ENCODE measurements at regions not wholly inside any gene's neighbourhood (a gene's known extent, or its start where the extent isn't known, plus 50 kb on each side); places are given as distances from the start of the nearest gene placed in this dataset.

GRCh38 chr4:3712936-3713335, 53.2 kb upstream of the ADRA2C start:
- H3K4me1 ChIP-seq: no peaks in the 10 kb centered on the region
- H3K9me3 ChIP-seq: no peaks in the 10 kb centered on the region
- no peak overlapping the region for H3K9ac ChIP-seq (ENCODE audit: low read depth in 2 of 2, low read length in 2 of 2)
- intact Hi-C loops (cut with DNase I): no loop called here
- H3K36me3 ChIP-seq: no peaks in the 10 kb centered on the region
- no peak for DNase-seq
- H3K27me3 ChIP-seq: no peaks in the 10 kb centered on the region
- no peak overlapping the region for H3K4me3 ChIP-seq
- no peak for TF ChIP-seq CTCF (IDR thresholded peaks at IDR 0.05)
- H3K27ac ChIP-seq: no peak overlapping the region

- no peak overlapping the region for H3K9ac ChIP-seq (ENCODE audit: low read depth in 2 of 2, low read length in 2 of 2)
- H3K36me3 ChIP-seq: no peaks in the 10 kb centered on the region
- H3K27me3 ChIP-seq: no peaks in the 10 kb centered on the region
- H3K4me1 ChIP-seq: no peaks in the 10 kb centered on the region
- no peak for TF ChIP-seq CTCF (IDR thresholded peaks at IDR 0.05)
- H3K4me3 ChIP-seq: no peak overlapping the region
- no peaks in the 10 kb centered on the region for H3K9me3 ChIP-seq
- intact Hi-C loops (cut with DNase I): no loop called here
- H3K27ac ChIP-seq: no peak overlapping the region
- no peak for DNase-seq
Measured at GRCh38 chr4:3712112-3712805, 53.9 kb upstream of the ADRA2C start.

GRCh38 chr4:3711183-3712111, 54.7 kb upstream of the ADRA2C start:
- Histone ChIP-seq H3K9ac (ENCODE audit: low read depth in 2 of 2, low read length in 2 of 2) (no peak overlapping the region), H3K27me3 (no peaks in the 10 kb centered on the region), H3K36me3 (no peaks in the 10 kb centered on the region), H3K4me1 (no peaks in the 10 kb centered on the region), H3K4me3 (no peak overlapping the region), H3K9me3 (no peaks in the 10 kb centered on the region), H3K27ac (no peak overlapping the region)
- no peak for TF ChIP-seq CTCF (IDR thresholded peaks at IDR 0.05)
- DNase-seq: no peak
- intact Hi-C loops (cut with DNase I): no loop called here

GRCh38 chr4:3710451-3711182, 55.6 kb upstream of the ADRA2C start:
- Histone ChIP-seq H3K9ac (ENCODE audit: low read depth in 2 of 2, low read length in 2 of 2) (no peak overlapping the region), H3K9me3 (no peaks in the 10 kb centered on the region), H3K27ac (no peak overlapping the region), H3K36me3 (no peaks in the 10 kb centered on the region), H3K4me1 (no peaks in the 10 kb centered on the region), H3K4me3 (no peak overlapping the region), H3K27me3 (no peaks in the 10 kb centered on the region)
- no peak for TF ChIP-seq CTCF (IDR thresholded peaks at IDR 0.05)
- DNase-seq: no peak
- intact Hi-C loops (cut with DNase I): no loop called here

- no peak for TF ChIP-seq CTCF (IDR thresholded peaks at IDR 0.05)
- Histone ChIP-seq H3K9ac (ENCODE audit: low read depth in 2 of 2, low read length in 2 of 2) (no peak overlapping the region), H3K27me3 (no peaks in the 10 kb centered on the region), H3K36me3 (no peaks in the 10 kb centered on the region), H3K27ac (no peak overlapping the region), H3K4me3 (no peak overlapping the region), H3K9me3 (no peaks in the 10 kb centered on the region), H3K4me1 (no peaks in the 10 kb centered on the region)
- DNase-seq: no peak
- intact Hi-C loops (cut with DNase I): no loop called here
Measured at GRCh38 chr4:3709846-3710441, 56.2 kb upstream of the ADRA2C start.

All from colonic mucosa (tissue), 4 donors.